C4-2B (cell line): ENCODE measurements at regions not wholly inside any gene's neighbourhood (a gene's known extent, or its start where the extent isn't known, plus 50 kb on each side); places are given as distances from the start of the nearest gene placed in this dataset.

ENCODE experiments used
- H3K27ac ChIP-seq: fragments of 450-650 bp; 2 replicates; pipeline ENCODE4 v1.5.1; 2017
- ZFX ChIP-seq: fragments of 450-650 bp; IDR thresholded peaks from 2 replicates; pipeline ENCODE4 v1.6.1; 2017
- TF ChIP-seq, protein P1 (sequence below): fragments of 450-650 bp; conservative IDR thresholded peaks from 2 replicates; pipeline ENCODE4 v1.5.1; 2017; ENCODE audit warnings: mild to moderate bottlenecking

DNA sequence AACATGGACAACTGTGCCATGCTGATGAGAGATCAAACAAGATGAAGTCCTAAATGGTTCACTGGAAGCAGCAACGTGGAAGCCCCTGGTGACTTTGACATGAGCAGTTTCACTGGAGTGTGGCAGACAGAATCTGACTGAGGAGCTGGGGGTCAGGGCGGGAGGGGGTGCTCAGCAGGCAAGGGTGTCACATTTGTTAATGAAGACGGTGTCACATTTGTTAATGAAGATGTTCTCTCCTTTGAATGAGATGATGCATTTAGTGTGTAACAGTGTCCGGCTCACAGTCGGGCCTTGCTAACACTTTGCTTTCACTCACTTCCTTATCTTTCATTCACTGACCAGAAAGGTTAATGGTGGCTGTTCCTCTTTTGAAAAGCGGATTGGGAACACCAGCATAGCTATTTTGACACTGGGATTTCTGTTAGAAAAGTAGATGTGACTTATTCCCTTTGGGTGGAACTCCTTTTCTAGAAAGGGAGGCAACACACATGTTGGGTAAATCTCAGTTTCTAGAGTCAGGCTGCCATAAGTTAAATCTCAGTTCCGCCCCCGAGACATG lies 693.7 kb downstream of the UQCRFS1 start:
- H3K27ac ChIP-seq = no peak overlapping the region
- TF ChIP-seq, protein P1, sequence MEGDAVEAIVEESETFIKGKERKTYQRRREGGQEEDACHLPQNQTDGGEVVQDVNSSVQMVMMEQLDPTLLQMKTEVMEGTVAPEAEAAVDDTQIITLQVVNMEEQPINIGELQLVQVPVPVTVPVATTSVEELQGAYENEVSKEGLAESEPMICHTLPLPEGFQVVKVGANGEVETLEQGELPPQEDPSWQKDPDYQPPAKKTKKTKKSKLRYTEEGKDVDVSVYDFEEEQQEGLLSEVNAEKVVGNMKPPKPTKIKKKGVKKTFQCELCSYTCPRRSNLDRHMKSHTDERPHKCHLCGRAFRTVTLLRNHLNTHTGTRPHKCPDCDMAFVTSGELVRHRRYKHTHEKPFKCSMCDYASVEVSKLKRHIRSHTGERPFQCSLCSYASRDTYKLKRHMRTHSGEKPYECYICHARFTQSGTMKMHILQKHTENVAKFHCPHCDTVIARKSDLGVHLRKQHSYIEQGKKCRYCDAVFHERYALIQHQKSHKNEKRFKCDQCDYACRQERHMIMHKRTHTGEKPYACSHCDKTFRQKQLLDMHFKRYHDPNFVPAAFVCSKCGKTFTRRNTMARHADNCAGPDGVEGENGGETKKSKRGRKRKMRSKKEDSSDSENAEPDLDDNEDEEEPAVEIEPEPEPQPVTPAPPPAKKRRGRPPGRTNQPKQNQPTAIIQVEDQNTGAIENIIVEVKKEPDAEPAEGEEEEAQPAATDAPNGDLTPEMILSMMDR = no peak
- no peak for TF ChIP-seq ZFX

- no peak overlapping the region for H3K27ac ChIP-seq
- no peak for TF ChIP-seq ZFX
- TF ChIP-seq, protein P1 = no peak
Measured at GRCh38 chr19:28516415-28516872, 696.5 kb downstream of the UQCRFS1 start.

DNA sequence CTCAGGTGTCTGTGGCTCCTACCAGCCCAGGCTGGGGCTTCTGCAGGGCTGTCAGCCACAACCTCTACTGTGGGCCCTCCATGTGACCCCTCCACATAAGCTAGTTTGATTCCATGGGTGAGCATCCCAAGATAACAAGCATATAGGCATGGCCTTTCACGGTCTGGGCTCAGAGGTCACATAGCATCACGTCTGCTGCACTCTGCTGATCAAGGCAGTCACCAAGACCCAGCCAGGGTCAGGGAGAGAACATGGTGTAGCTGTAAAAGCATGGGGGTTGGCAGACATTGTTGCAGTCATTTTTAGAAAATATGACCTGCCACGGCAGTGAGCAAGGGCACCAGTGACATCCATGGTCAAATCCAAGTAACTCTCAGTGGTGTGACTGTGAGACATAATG lies 698.8 kb downstream of the UQCRFS1 start:
- TF ChIP-seq, protein P1 = no peak
- TF ChIP-seq ZFX = no peak
- H3K27ac ChIP-seq = no peak overlapping the region

DNA sequence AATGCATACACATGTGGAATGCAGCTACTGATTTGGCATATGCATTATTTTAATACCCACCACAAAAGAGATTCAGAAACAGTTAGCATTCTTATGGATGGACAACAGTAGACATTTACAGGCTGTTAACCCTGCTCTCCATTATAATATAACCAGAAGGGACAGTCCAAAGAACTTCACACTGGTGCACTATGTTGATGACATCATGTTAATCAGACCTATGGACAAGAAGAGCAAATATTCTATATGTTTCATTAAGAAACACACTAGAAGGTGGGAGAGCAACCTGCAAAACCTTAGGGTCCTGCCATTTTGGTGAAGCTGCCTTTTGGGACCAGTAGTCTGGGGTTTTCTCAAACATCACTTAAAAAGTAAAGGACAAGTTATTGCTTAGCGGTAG lies 701.3 kb downstream of the UQCRFS1 start:
- TF ChIP-seq, protein P1 = no peak
- TF ChIP-seq ZFX = no peak
- H3K27ac ChIP-seq = no peak overlapping the region

- TF ChIP-seq, protein P1 = no peak
- TF ChIP-seq ZFX = no peak
- no peak overlapping the region for H3K27ac ChIP-seq
Measured at GRCh38 chr19:28509079-28509895, 703.7 kb downstream of the UQCRFS1 start.

DNA sequence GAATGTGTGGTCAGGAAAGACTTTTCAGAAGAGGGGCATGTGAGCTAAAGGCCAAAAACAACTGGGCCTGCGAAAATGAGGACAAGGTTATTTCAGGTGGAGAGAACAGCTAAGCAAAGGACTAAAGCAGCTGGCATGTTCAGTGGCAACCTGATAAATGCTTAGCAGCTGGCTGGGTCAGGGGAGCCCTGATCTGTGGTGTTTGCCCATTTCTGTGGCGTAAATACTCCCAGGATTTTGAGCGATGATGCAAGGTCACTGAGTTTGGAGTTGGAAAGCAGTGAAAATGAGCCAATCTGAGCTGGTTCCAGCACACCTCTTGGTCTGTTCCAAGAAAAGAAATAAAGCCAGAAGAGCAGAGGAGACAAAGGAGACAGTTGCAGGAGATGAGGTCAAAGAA lies 704.3 kb downstream of the UQCRFS1 start:
- H3K27ac ChIP-seq = no peak overlapping the region
- TF ChIP-seq ZFX = no peak
- TF ChIP-seq, protein P1 = no peak

- TF ChIP-seq ZFX = no peak
- TF ChIP-seq, protein P1 = no peak
- H3K27ac ChIP-seq = no peak overlapping the region
Measured at GRCh38 chr19:28505933-28506332, 707.0 kb downstream of the UQCRFS1 start.
